GM18519 (cell line): ENCODE measurements at regions not wholly inside any gene's neighbourhood (a gene's known extent, or its start where the extent isn't known, plus 50 kb on each side); places are given as distances from the start of the nearest gene placed in this dataset.
"Not testable (repeated sequence)": the region's sequence is repeated elsewhere in the genome, so short reads cannot be mapped to it uniquely, and the experiment has no call there.

ENCODE experiments used
- ATAC-seq: cut with Tn5 transposase; IDR thresholded peaks from one replicate; pipeline ENCODE4 v1.9.1; 2021; ENCODE audit warnings: mild to moderate bottlenecking, moderate library complexity; ENCODE audit not compliant: unreplicated experiment, low FRiP score

DNA sequence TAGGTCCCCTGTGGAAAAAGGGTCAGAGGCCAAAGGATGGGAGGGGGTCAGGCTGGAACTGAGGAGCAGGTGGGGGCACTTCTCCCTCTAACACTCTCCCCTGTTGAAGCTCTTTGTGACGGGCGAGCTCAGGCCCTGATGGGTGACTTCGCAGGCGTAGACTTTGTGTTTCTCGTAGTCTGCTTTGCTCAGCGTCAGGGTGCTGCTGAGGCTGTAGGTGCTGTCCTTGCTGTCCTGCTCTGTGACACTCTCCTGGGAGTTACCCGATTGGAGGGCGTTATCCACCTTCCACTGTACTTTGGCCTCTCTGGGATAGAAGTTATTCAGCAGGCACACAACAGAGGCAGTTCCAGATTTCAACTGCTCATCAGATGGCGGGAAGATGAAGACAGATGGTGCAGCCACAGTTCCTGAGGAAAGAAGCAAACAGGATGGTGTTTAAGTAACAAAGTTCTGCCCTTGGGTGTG, 165.8 kb downstream of the RPIA start:
- no peak for ATAC-seq

DNA sequence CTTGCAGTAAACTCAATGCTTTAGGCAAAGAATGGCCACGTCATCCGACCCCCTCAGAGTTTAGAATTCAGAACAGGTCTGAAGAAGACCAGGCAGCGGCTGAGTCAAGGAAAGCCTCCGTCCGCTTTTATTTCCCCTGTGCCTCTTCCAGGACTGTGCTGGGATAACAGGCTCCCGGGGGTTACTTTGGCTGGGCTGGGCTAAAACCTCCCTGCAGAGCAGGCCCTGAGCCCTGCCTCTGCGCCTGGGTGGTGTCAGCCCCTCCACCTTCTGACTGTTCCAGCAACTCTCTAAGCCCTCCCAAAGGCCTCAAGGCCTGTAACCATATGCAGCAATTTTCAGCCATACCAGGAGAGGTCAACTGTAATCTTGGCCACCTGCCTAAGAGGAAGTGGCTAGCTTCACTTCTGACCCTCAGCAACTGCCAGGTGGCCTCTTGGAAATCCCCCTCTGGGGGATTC, 166.5 kb downstream of the RPIA start:
- ATAC-seq: no peak

DNA sequence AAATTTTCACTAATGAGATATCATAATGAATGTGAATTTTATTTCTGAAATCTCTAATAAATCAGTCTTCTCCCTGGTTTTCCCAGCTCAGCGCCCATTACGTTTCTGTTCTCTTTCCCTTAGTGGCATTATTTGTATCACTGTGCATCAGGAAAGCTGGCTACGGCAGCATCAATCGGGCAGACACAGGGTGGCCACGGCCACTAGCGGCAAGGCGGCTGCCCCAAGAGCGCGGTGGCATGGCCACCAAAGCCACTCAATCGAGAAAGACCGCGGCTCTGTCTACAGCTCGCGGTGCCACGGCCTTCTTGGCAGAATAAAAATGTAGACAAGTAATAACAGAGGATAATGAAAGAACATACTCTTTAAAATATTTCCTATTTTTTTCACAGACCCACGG, 168.0 kb downstream of the RPIA start:
- ATAC-seq: no peak

DNA sequence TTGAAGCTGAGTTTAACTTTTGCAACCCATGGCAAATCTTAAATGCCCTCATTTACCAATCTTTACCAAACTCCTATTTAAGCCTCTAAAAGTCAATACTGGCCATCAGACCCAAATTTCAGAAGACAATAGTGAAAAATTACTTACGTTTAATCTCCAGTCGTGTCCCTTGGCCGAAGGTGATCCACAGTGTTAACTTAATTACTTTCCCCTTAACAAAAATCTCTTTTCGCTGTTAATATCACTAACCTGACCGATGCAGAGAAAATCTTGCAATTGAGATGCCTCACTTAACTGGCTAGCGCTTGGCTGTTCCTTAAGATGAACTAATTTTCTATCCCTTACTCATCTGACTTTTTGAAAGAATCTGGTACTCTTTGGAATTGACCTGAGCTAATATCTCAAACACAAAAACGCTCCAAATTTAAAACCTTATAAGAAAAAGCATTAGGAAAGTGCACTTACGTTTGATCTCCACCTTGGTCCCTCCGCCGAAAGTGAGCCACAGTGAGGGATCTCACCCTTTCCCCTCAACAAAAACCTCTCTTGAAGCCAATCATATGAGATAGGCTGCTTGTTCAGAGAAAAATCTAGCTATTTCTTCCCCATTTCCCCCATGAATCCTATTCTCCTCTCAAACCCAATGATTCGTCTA, 169.1 kb downstream of the RPIA start:
- ATAC-seq: no peak

DNA sequence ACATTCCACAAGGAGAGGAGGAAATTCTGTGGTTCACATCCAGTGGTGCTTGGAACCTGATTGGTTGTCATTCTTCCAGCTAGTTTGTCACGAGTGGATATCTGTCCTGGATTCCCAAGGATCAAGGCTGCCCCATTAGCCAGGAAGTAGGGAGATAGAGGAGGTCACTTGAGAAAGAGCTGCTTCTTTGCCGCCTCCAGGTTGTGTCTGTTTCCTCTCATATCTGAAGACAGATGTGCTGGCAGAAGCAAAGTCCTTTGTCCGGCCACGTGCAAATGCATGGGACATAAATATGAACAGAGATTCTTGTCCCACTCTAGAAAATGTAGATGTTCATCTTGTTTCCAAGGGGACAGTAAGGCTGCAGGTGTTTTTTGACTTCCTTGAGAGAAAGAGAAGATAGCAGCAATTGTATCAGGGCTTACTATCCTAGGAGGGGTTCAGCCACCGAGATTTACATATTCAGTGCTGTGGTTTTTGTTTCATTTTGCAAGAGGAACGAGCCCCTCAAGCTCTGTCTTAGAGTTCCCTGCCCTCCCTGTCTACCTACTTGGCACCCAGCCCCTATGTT, 174.4 kb downstream of the RPIA start:
- ATAC-seq: no peak

DNA sequence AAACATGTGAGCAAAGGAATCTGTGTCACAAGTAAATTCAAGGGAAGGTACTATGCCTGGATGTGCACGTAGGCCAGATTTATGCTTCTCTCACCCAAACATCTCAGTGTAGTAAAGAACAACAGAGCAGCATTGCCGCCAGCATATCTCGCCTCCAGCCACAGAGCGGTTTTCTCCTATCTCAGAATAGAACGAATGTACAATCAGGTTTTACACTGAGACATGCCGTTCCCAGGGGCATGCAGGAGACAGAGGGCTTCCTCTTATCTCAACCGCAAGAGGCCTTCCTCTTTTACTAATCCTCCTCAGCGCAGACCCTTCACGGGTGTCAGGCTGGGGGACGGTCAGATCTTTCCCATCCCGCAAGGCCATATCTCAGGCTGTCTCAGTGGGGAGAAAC, 175.3 kb downstream of the RPIA start:
- ATAC-seq: no peak

DNA sequence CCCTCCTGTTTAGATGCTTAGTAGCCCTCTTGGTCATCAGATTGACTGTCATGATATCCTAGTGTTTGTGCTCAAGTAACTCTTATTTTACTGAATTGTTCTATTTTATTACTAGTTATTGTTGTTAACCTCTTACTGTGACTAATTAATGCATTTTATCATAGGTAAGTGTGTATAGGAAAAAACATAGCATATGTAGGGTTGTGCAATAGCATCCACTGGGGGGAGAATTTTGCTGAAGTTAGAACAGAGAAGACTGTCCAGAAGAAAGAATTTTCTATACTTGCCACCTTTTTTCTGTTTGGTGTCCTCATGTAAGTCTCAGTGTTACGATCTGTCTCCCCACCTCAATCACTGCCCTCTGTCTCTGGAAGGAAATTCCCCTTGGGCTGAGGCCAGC, 177.4 kb downstream of the RPIA start:
- no peak for ATAC-seq

DNA sequence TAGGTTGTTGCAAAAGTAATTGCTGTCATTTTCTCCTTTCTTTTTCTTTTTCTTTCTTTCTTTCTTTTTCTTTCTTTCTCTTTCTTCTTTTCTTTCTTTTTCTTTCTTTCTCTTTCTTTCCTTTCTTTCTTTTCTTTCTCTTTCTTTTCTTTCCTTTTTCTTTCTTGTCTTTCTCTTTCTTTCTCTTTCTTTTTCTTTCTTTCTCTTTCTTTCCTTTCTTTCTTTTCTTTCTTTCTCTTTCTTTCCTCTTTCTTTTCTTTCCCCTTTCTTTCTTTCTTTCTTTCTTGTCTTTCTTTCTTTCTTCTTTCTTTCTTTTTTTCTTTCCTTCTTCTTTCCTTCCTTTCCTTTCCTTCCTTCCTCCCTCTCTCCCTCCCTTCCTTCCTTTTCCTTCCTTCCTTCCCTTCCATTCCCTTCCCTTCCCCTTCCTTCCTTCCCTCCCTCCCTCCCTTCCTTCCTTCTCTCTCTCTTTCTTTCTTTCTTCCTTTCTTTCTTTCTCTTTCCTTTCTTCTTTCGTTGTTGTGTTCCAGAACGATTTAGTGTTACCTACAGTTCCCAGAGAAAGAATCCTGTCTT, 178.9 kb downstream of the RPIA start:
- no peak for ATAC-seq

DNA sequence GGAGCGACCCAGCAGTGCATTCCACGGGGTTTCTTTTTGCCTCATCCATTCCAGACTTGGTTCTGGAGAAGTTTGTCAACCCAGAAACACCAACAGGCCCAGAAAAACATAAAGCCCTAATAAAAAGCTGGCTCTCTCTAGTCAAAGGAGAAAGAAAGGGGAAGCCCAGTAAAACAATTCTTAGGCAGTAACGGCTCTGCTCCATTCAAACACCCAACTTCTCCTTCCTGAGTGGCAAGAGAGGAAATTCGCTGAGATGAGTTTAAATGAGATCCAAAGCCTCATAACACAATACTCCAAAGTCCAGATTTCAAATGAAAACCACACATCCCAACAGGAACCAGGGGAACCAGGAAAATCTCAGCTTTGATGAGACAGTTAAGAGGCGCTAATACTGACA, 179.9 kb downstream of the RPIA start:
- no peak for ATAC-seq

DNA sequence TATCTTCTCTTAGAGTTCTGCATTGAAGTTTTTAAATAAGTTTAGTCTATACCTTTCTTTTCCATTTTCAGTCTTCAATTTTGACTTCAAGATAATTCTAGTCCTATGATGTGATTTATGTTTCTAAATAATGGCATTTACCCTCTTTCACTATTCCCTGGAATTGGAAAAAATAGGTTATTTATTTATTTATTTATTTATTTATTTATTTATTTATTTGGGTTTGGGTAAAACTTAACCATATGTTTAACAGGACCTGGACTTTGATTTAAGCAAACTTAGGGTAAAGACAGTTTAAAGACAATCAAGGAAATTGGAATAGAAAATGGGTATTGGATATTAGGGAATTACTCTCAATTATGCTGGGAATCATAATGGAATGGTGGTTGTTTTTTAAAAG, 182.1 kb downstream of the RPIA start:
- ATAC-seq: no peak

DNA sequence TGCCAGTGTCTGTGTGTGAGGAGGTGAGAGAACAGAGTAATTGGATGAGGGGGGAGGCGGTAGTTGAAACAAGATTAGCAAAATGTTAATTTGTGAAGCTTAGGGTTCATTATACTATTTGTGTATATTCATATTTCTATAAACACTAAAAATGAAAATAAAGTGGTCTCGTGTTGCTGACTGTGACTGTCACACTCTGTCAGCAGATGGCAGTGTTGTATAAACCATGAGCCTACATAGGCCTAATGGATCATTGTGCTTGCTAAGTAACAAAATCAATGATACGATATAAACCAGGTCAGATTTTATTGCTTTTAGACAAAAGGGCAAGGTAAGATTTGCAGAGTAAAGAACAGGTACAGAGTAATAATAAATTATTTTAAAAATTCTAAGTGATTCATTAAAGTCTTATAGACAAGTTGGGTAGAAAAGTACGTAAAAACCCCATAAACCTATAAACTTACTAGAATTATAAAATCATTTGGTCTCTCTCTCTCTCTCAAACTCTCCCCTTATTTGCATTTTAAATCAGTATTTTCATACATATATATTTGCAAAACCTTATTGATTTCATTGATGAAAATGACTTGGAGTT, 182.7 kb downstream of the RPIA start:
- no peak for ATAC-seq

DNA sequence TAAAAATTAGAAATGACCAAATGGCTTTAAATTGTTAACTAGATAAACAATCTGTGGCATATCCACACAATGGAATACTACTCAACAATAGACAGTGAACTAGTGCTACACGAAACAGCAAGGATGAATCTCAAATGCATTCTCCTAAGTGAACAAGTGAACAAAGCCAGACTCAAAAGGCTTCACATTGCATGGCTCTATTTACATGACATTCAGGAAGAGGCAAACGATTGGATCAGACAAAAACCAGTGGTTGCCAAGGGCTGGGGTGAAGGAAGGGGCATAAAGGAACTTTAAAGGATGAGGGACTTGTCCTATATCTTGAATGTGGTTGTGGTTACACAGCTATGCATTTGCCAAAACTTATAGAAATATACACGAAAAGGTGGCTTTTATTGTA, 184.3 kb downstream of the RPIA start:
- ATAC-seq: no peak

DNA sequence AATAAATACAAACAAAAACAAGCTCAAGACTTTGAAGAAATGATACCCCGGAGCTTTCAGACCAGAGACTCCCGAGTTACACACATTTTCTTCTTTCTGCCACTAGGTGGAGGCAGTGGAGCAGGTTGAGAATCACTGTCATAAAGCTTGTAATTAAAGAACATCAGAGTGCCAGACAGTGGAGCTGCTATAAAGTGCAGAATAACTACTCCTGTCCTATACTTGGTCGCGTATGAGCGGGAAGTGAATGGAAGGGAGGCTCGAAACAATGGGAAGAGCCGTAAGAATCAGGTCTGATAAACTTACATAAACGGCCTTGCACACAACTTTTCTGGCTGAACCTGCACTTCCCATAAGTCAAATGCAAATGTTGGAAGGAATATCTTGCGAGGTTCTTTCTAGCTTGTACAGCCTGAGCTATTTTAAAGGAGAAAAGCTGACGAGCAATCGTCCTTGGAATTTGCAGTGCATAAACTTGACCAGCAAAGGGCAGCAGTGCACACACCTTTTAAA, 189.0 kb downstream of the RPIA start:
- no peak for ATAC-seq

DNA sequence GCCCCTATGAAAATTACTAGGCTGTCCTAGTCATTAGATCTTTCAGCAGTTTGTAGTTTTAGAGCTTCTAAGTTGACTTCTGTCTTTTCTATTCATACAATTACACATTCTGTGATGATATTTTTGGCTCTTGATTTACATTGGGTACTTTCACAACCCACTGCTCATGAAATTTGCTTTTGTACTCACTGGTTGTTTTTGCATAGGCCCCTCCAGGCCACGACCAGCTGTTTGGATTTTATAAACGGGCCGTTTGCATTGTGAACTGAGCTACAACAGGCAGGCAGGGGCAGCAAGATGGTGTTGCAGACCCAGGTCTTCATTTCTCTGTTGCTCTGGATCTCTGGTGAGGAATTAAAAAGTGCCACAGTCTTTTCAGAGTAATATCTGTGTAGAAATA, 193.8 kb downstream of the RPIA start:
- ATAC-seq: no peak

DNA sequence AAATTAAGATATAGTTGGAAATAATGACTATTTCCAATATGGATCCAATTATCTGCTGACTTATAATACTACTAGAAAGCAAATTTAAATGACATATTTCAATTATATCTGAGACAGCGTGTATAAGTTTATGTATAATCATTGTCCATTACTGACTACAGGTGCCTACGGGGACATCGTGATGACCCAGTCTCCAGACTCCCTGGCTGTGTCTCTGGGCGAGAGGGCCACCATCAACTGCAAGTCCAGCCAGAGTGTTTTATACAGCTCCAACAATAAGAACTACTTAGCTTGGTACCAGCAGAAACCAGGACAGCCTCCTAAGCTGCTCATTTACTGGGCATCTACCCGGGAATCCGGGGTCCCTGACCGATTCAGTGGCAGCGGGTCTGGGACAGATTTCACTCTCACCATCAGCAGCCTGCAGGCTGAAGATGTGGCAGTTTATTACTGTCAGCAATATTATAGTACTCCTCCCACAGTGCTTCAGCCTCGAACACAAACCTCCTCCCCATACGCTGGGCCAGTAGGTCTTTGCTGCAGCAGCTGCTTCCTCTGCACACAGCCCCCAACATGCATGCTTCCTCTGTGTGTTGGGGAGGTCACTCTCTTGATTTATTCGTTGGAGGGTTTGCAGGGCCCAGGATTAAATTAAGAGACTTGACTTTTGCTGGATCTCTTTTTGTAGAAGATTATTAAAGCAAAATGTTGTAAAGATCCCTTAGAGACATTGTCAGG, 194.4 kb downstream of the RPIA start:
- no peak for ATAC-seq

DNA sequence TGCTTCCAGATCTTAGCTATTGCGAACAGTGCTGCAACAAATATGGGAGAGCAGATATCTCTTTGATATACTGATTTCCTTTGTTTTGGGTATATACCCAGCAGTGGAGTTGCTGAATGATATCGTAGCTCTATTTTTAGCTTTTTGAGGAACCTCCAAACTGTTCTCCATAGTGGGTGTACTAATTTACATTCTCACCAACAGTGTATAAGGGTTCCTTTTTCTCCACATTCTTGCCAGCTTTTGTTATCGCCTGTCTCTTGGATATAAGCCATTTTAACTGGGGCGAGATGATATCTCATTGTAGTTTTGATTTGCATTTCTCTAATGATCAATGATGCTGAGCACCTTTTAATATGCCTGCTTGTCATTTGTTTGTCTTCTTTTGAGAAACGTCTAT, 196.0 kb downstream of the RPIA start:
- ATAC-seq: not testable (repeated sequence)

DNA sequence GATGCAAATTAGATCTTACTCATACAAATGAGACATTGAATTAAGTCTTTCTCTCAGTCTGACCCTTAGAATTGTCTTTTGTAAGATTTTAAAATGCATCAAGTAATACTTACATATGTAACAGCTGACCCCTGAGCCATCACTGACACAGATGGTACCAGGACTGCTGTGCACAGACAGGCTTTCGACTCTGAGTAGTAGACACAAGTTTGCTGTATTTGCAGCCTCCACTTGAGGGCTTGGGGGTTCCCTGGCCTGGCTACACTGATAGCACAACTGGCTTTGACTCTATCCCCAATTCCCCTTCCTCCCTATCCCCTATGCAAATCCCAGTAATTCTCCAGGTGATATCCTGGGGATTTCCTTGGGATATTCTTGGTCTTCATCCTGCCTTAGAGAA, 200.7 kb downstream of the RPIA start:
- ATAC-seq: no peak

DNA sequence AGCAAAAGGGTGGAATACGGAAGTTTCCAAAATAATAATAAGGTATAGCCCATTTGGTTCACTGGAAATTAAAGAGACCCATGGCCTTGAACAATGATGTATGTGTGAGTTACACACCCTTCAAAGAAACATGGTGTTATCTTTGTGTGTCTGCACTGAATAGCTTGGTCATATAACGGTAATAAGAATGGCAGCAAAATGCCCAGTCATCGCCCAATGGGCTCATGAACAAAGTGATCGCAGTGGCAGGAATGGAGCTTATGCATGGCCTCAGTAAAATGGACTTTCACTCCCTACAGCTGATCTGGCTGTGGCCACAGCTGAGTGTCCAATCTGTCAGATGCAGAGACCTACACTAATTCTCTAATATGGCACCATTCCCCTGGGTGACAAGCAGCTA, 201.3 kb downstream of the RPIA start:
- no peak for ATAC-seq

DNA sequence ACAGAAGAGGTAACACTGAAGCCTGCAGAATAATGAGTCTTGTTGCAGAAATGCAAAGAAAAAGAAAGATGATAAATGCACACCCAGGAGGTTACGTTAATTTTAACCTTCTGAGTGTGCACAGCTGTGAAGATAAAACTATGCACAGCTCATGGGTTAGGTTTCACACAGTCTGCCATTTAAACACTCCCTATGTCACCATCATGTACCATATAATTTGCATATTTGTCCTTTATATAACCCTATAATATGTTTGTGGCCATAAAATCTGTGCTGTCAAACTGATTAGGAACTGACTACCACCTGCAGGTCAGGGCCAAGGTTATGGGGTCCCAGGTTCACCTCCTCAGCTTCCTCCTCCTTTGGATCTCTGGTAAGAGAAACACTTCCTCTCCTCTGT, 205.5 kb downstream of the RPIA start:
- no peak for ATAC-seq

DNA sequence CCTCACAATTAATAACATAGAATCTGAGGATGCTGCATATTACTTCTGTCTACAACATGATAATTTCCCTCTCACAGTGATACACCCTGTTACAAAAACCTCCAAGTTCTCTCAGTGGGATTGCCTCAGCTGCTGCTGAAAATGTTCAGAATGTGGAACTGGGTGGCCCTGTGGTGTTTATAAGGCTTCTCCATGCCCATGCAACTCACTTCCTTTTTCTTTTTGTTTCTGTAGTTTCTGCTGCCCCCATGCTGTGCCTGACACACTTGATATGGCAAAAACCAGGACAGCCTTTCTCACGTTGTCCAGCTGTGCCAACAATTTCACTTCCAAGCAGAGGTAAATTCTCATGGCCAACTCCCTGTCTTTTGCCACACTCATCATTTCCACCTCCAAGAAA, 206.2 kb downstream of the RPIA start:
- ATAC-seq: no peak

DNA sequence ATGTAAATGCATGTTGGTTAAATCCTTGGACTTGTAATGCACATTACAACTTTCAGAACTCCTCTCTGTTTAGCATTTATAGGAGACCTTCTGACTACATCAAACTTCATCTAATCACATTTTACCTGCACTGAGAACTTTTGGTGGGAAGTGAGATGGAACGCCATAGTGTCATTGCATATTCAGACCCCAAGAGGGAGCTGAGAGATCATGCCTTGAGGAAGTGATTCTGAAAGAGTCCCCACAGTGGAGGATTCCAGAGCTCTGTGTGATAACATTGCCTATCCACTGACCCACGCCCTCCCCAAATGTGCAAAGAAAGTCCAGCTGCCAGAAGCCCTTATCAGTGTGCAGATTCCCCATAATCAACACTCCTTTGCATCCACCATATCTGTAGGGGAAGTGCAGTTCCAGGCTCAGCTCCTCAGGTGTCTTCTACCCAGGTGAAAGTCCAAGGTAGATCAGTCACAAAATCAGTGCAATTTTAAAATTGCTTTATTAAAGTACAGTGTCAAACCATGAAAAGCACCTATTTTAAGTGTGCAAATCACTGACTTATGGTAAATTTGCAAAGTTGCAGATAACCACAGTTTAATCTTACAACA, 212.4 kb downstream of the RPIA start:
- no peak for ATAC-seq
